ENCODE measurements at regions not wholly inside any gene's neighbourhood (a gene's known extent, or its start where the extent isn't known, plus 50 kb on each side); places are given as distances from the start of the nearest gene placed in this dataset.

DNA sequence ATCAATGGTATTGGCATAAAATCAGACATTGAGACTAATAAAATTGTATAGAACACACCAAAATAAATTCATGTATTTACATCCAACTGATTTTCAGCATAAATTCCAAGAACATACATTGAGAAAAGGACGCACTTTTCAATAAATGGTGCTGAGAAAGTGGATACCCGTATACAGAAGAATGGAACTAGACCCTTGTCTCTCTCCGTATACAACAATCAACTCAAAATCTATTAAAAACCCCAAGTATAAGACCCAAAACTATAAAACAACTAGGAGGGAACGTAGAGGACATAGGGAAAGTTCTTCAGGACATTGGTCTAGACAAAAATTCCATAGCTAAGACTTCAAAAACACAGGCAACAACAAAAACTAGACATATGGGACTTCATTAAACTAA lies 97.4 kb downstream of the GGTLC2 start:
- no peaks in the 10 kb centered on the region for H3K79me2 ChIP-seq (ENCODE audit: insufficient read depth, low read depth)
- no peaks in the 10 kb centered on the region for H4K20me1 ChIP-seq (ENCODE audit: insufficient read depth)
- H3K9ac ChIP-seq, result no peak overlapping the region
- H3K36me3 ChIP-seq (ENCODE audit: insufficient read depth), result no peaks in the 10 kb centered on the region
- no peaks in the 10 kb centered on the region for H3K27me3 ChIP-seq (ENCODE audit: insufficient read depth, low read depth)
- no peak overlapping the region for H3K27ac ChIP-seq
- TF ChIP-seq, protein P1, sequence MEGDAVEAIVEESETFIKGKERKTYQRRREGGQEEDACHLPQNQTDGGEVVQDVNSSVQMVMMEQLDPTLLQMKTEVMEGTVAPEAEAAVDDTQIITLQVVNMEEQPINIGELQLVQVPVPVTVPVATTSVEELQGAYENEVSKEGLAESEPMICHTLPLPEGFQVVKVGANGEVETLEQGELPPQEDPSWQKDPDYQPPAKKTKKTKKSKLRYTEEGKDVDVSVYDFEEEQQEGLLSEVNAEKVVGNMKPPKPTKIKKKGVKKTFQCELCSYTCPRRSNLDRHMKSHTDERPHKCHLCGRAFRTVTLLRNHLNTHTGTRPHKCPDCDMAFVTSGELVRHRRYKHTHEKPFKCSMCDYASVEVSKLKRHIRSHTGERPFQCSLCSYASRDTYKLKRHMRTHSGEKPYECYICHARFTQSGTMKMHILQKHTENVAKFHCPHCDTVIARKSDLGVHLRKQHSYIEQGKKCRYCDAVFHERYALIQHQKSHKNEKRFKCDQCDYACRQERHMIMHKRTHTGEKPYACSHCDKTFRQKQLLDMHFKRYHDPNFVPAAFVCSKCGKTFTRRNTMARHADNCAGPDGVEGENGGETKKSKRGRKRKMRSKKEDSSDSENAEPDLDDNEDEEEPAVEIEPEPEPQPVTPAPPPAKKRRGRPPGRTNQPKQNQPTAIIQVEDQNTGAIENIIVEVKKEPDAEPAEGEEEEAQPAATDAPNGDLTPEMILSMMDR (conservative IDR thresholded peaks at IDR 0.05; ENCODE audit: low read depth, low read length), result no peak
- no peak overlapping the region for H3K4me3 ChIP-seq (IDR thresholded peaks at IDR 0.05; ENCODE audit: insufficient read depth, low read depth, low read length)
- no peak overlapping the region for H2AFZ ChIP-seq (ENCODE audit: low read depth)
- H3K4me1 ChIP-seq (ENCODE audit: low read depth, poor library complexity, severe bottlenecking), result peaks cover 19% of the 10 kb centered on the region
- no peak overlapping the region for H3K4me2 ChIP-seq

DNA sequence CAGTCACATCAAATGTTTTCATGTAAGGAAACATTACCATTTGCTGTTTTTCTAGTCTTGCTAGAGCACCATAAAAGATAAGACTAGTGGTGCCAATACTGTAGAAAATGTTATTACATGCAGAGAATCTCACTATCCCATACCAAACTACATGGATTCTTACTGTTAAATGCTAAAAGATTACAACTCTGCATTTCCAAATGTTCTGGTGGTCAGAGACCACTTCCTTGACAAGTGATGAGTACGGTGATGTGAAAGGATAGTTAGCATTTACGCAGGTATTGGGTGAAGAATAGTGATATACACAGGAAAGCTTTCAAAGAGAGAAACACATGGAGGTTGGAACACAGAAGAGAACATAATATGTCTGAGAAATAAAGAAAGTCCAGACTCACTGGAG lies 98.2 kb downstream of the GGTLC2 start:
- Histone ChIP-seq H3K9ac (no peak overlapping the region), H3K4me1 (ENCODE audit: low read depth, poor library complexity, severe bottlenecking) (peaks cover 19% of the 10 kb centered on the region), H3K4me2 (no peak overlapping the region), H3K27me3 (ENCODE audit: insufficient read depth, low read depth) (no peaks in the 10 kb centered on the region), H3K4me3 (IDR thresholded peaks at IDR 0.05; ENCODE audit: insufficient read depth, low read depth, low read length) (no peak overlapping the region), H2AFZ (ENCODE audit: low read depth) (no peak overlapping the region), H3K27ac (no peak overlapping the region), H3K79me2 (ENCODE audit: insufficient read depth, low read depth) (no peaks in the 10 kb centered on the region), H4K20me1 (ENCODE audit: insufficient read depth) (no peaks in the 10 kb centered on the region), H3K36me3 (ENCODE audit: insufficient read depth) (no peaks in the 10 kb centered on the region)
- TF ChIP-seq, protein P1 (conservative IDR thresholded peaks at IDR 0.05; ENCODE audit: low read depth, low read length), result no peak

DNA sequence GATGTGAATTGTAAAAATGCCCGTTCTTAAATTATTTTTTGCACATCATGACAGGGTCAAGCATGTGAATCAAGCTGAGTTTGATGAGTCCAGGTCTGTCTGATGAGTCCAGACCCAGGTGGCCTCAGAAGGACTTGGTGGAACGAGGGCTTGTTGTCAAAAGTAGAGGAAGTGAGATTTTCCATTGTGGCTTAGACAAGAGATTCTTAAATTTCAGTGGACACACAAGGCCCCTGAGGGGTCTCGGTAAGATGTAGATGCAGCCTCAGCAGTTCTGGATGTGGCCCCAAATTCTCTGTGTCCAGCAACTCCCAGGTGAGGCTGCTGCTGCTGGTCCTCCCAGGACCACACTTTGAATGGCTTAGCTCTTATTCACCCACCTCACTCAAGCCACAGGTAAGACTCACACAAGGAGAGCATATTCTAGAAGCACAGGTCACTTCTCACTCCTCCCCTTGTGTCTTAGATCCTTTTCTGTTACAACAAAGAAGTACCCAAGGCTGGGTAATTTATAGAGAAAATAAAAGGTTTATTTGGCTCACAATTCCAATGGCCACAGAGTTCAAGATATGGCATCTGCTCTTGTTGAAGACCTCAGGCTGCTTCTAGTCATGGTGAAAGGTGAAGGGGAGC lies 98.8 kb downstream of the GGTLC2 start:
- H3K79me2 ChIP-seq (ENCODE audit: insufficient read depth, low read depth), result no peaks in the 10 kb centered on the region
- H4K20me1 ChIP-seq (ENCODE audit: insufficient read depth), result no peaks in the 10 kb centered on the region
- peaks cover 23% of the 10 kb centered on the region for H3K4me1 ChIP-seq (ENCODE audit: low read depth, poor library complexity, severe bottlenecking)
- no peak overlapping the region for H3K4me3 ChIP-seq (IDR thresholded peaks at IDR 0.05; ENCODE audit: insufficient read depth, low read depth, low read length)
- no peaks in the 10 kb centered on the region for H3K36me3 ChIP-seq (ENCODE audit: insufficient read depth)
- H2AFZ ChIP-seq (ENCODE audit: low read depth), result no peak overlapping the region
- H3K9ac ChIP-seq, result no peak overlapping the region
- no peak overlapping the region for H3K27ac ChIP-seq
- TF ChIP-seq, protein P1 (conservative IDR thresholded peaks at IDR 0.05; ENCODE audit: low read depth, low read length), result no peak
- H3K4me2 ChIP-seq, result no peak overlapping the region
- H3K27me3 ChIP-seq (ENCODE audit: insufficient read depth, low read depth), result no peaks in the 10 kb centered on the region

DNA sequence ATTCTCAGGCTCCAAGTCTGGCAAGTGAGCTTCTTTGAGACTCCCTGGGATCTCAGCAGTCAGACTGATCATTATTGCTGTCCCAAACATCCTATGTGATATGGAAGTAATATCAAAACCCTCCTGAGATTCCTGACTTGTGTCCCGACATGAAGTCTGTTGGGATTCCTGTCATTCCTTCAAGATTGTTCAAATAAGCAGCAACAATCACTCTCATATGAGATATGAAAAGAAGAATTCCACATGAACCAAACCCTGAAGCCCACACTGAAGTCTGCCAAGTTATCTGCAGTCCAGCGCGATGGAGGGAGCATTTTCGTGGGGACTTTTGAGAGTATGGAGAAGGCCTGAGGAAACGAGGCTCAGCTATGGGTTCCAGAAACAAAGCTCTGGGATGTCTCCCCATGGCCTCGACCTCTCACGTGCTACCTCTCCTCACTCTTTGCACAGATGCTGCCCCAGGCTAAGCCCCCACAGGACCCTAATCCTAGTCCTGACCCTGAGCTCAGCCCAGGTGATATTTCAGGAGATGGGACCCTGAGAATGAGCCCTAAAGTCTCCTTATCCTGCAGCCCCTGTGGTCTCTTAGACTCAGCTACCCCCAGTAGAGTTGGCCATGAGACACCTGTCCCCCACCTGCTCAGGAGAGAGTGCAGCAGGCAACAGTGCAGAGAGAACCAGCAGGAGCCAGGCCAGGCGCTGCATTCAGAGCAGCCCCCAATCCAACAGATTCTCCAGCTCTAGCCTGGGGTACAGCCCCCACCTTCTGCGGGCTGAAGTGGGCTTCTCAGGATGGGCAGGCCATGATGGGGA lies 100.2 kb downstream of the GGTLC2 start:
- H3K4me2 ChIP-seq, result no peak overlapping the region
- TF ChIP-seq, protein P1 (conservative IDR thresholded peaks at IDR 0.05; ENCODE audit: low read depth, low read length), result no peak

More for the DNA sequence above, 100.2 kb downstream of the GGTLC2 start:
- no peaks in the 10 kb centered on the region for H3K36me3 ChIP-seq (ENCODE audit: insufficient read depth)
- no peak overlapping the region for H3K4me3 ChIP-seq (IDR thresholded peaks at IDR 0.05; ENCODE audit: insufficient read depth, low read depth, low read length)
- no peak overlapping the region for H2AFZ ChIP-seq (ENCODE audit: low read depth)
- H4K20me1 ChIP-seq (ENCODE audit: insufficient read depth), result no peaks in the 10 kb centered on the region
- no peak overlapping the region for H3K9ac ChIP-seq
- peaks cover 33% of the 10 kb centered on the region for H3K4me1 ChIP-seq (ENCODE audit: low read depth, poor library complexity, severe bottlenecking)
- H3K79me2 ChIP-seq (ENCODE audit: insufficient read depth, low read depth), result no peaks in the 10 kb centered on the region
- no peak overlapping the region for H3K27ac ChIP-seq
- no peaks in the 10 kb centered on the region for H3K27me3 ChIP-seq (ENCODE audit: insufficient read depth, low read depth)
